Tibial nerve (tissue), 4 donors: ENCODE measurements at regions not wholly inside any gene's neighbourhood (a gene's known extent, or its start where the extent isn't known, plus 50 kb on each side); places are given as distances from the start of the nearest gene placed in this dataset.

Experiments
- EP300 ChIP-seq, 2 donors: sonication (generic); formaldehyde crosslinking; IDR thresholded peaks; one replicate each; pipeline ENCODE4 v1.6.1; 2017; ENCODE audit warnings: antibody characterized with exemption in 2 of 2, mild to moderate bottlenecking in 1 of 2
- POLR2A ChIP-seq, 2 donors: fragments of 450-650 bp; IDR thresholded peaks; one replicate each; pipeline ENCODE4 v1.6.1; 2017; ENCODE audit warnings: antibody characterized with exemption in 2 of 2, mild to moderate bottlenecking in 2 of 2, moderate library complexity in 2 of 2
- TF ChIP-seq, protein P1 (sequence below), 5 experiments: fragments of 200-600 bp in 3 of 5; fragments of 450-650 bp in 2 of 5; sonication (generic) in 3 of 5; IDR thresholded peaks; one replicate each; pipeline ENCODE4 v1.5.1; 2016 to 2019; ENCODE audit warnings: antibody characterized with exemption in 5 of 5, mild to moderate bottlenecking in 3 of 5, moderate library complexity in 2 of 5

DNA sequence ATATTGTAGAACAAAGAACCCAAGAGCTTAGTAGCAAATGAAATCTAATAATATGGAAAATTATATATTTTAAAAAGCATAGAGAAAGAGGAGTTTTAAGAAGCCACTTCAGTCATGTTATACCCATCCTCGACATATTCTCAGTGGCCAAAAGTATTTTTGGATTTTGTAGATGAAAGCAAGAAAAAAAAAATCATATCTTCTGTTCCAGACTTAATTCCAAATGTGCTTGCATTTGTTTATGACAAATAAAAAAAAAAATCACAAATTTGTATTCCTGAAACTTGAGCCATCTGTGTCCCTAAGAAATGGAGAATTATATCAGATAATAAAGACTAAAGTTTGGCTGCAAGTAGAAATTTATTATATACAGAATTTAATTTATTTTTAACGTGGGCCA, 1482.4 kb upstream of the PABPC4L start:
- TF ChIP-seq, protein P1, sequence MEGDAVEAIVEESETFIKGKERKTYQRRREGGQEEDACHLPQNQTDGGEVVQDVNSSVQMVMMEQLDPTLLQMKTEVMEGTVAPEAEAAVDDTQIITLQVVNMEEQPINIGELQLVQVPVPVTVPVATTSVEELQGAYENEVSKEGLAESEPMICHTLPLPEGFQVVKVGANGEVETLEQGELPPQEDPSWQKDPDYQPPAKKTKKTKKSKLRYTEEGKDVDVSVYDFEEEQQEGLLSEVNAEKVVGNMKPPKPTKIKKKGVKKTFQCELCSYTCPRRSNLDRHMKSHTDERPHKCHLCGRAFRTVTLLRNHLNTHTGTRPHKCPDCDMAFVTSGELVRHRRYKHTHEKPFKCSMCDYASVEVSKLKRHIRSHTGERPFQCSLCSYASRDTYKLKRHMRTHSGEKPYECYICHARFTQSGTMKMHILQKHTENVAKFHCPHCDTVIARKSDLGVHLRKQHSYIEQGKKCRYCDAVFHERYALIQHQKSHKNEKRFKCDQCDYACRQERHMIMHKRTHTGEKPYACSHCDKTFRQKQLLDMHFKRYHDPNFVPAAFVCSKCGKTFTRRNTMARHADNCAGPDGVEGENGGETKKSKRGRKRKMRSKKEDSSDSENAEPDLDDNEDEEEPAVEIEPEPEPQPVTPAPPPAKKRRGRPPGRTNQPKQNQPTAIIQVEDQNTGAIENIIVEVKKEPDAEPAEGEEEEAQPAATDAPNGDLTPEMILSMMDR (IDR thresholded peaks at IDR 0.05): no peak
- TF ChIP-seq EP300 (IDR thresholded peaks at IDR 0.05) (no peak), POLR2A (IDR thresholded peaks at IDR 0.05) (no peak)
